GM20000 (cell line): ENCODE measurements at regions not wholly inside any gene's neighbourhood (a gene's known extent, or its start where the extent isn't known, plus 50 kb on each side); places are given as distances from the start of the nearest gene placed in this dataset.

Source experiments
- DNase-seq: peaks from one replicate; pipeline ENCODE4 v3.0.0; 2012; ENCODE audit warnings: low spot score
- CTCF ChIP-seq: IDR thresholded peaks from 2 replicates; pipeline ENCODE4 v1.5.1; 2012; ENCODE audit warnings: mild to moderate bottlenecking, control low read depth; ENCODE audit errors: extremely low read depth, missing control alignments

- no peak for DNase-seq
- TF ChIP-seq CTCF = no peak
Observed at GRCh38 chr13:99897076-99897440, 74.5 kb downstream of the ZIC5 start.

- TF ChIP-seq CTCF = no peak
- DNase-seq = no peak
Observed at GRCh38 chr13:99896369-99897075, 75.0 kb downstream of the ZIC5 start.

DNA sequence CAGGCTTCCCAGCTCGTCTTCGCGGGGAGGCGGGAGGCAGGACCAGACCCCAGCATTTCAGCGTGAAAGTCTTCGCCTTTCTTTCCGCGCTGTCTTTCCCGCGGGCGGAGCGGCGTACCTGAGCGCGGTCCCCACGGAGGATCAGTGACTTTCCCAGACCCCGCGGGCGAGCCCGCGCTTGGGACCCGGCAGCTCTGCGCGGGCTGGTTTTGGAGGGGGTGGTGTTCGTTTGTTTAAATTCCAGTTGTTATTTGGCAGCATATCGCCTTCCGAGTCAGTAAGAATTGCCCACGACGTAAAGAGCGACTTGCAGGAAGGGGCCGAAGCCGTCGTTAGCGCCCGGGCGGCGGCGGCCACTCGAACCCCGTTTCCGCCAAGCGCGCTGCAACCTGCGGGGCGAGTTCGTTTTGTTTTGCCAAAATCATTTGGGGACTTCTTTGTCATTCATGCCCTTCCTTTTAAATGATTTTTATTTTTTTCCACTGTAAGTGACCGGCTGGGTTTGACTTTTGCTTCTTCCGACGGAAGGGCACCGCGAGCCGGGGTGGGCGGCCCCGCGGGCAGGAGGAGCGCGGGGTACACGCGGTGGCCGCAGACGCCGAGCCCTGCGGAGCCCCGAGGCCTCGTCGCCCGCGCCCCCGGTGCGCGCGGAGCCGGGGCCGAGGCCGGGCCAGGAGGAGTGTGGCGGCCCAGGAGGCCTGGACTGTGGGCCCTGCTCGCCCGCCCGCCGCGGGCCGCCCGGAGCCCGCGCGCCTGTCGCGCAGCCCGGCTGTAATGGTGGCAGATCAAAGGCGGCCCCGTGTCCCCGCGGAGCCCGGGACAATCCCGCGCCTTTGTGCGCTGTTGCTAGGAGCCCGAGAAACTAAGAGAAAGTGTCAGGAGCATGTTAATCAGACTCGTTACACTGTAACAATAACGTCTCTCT lies 75.9 kb downstream of the ZIC5 start:
- DNase-seq = peak; percentile 43
- TF ChIP-seq CTCF = no peak

GRCh38 chr13:99894840-99895443 lies 76.6 kb downstream of the ZIC5 start:
- peak; percentile 42 for DNase-seq

GRCh38 chr13:99894105-99894839 lies 77.3 kb downstream of the ZIC5 start:
- peak; percentile 40 for DNase-seq
- no peak for TF ChIP-seq CTCF

More at GRCh38 chr13:99894840-99895443, 76.6 kb downstream of the ZIC5 start:
- no peak for TF ChIP-seq CTCF

- no peak for TF ChIP-seq CTCF
- no peak for DNase-seq
Observed at GRCh38 chr13:99893567-99893966, 78.0 kb downstream of the ZIC5 start.
